Stimulated activated CD4-positive, alpha-beta T cell treated with anti-CD3 and anti-CD28 coated beads, TNF-alpha, amount 100 ng/mL, for 4 hours (primary cell): ENCODE measurements at regions not wholly inside any gene's neighbourhood (a gene's known extent, or its start where the extent isn't known, plus 50 kb on each side); places are given as distances from the start of the nearest gene placed in this dataset.

ENCODE experiments used
- DNase-seq, 3 experiments: peaks; one replicate each; pipeline ENCODE4 v3.0.0-alpha.2; 2020; ENCODE audit warnings: low read depth in 3 of 3

GRCh38 chr5:124274949-124275348, 471.5 kb downstream of the ZNF608 start:
- DNase-seq, result no peak

GRCh38 chr5:124264499-124264898, 481.9 kb downstream of the ZNF608 start:
- DNase-seq, result no peak

DNA sequence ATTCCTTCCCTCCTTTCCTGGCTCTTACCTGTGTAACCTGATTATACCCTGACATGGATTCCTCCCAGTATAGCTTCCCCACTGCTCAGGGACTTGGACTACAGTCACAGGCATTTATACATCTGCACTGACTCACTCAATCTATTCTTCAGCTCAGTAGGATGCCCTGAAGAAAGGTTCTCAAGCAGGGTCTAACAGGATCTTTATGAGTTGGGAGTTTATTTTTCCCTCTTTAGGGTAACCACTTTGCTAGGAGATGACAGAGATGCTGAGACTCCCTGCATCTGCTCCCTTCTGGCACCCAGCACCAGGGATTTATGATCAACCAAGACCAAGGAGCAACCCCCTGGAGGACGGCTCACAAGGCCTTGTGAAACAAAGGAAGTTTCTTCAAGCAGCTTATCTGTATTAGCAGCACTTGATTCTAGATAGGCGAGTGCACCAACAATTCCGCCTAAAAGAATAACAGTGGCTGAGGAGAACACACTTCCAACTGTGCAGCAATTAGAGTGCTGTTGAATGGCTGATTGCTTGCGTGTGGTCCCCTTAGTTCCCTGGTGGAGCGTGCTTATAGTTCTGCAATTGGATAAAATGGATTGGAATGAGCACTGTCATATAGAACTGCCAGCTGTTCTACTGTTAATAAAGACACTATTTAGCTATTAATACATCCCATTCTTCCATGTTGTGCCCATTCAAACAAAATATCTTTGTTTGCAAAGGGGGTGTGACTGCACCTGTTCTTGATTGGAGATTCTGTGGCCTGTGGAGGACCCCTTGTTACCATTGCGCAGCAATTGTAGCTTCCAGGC, 482.6 kb downstream of the ZNF608 start:
- DNase-seq, result no peak

DNA sequence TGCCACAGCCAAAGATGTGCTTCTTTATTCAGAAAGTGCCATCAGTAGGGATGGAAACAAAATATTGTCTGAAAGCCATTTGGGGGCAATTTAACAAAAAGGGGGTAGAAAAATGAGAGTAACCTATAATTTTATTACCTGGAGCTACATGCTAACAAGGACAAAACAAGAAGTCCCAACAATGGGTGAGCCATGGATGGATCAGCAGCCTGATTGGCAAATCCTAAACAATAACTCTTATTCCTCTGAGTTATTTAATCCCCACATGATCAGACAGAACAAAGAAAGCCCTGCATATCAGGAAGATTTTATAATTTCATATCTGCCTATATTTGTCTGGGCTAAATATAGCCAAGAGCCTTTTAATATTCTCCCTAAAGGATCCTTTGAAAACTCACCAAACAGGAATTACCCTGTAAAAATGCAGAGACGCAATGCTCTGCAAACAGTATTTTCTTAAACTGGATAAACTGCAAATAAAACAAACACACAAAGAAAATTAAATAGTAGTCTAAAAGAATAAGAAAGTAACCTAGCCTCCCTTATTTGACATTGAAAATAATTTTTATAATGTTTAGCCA, 483.4 kb downstream of the ZNF608 start:
- no peak for DNase-seq

GRCh38 chr5:124262470-124262869, 484.0 kb downstream of the ZNF608 start:
- no peak for DNase-seq

DNA sequence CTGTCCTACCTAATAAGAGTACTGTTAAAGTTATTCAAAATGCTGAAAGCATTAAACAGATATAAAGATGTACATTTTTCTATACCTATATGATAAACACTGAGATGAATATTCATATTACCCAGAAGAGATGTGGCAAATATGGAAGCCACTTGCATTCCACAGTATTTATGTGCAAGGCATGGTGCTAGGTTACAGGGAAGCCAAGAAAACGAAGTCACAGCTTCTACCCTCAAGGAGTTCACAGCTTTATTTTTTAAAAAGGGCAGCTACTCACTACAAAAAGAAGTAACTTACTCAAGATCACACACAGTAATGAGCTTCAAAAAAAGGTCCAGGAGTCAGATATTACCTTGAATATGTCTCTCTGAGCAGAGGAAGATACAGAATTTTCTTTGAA, 484.6 kb downstream of the ZNF608 start:
- DNase-seq, result no peak

GRCh38 chr5:124260921-124261515, 485.4 kb downstream of the ZNF608 start:
- DNase-seq, result no peak

GRCh38 chr5:124259017-124259416, 487.4 kb downstream of the ZNF608 start:
- DNase-seq, result no peak

- DNase-seq, result no peak
Observed at GRCh38 chr5:124257048-124257447, 489.4 kb downstream of the ZNF608 start.

- DNase-seq, result no peak
Observed at GRCh38 chr5:124253203-124253810, 493.1 kb downstream of the ZNF608 start.

GRCh38 chr5:124252747-124253146, 493.7 kb downstream of the ZNF608 start:
- DNase-seq, result no peak

DNA sequence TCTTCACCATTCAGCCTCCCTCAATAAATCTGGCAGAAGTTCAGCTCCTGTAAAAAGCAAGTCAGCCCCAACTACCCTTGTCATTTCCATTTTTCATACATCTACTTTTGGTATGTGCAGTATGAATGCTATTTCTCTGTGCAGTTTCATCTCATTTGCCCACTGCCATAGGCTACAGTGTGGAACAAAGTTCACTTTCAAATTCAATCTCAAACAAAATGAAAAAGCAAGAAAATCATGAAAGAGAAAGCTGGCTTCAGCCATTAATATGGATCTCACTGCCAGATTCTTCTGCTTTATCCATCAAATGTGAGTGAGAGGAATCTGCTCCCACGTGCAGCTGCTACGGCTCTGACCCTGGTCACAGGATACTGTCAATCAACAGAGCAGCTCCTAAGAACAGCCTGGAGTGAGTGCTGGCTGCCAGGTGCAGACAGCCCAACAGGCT, 494.2 kb downstream of the ZNF608 start:
- DNase-seq, result no peak

DNA sequence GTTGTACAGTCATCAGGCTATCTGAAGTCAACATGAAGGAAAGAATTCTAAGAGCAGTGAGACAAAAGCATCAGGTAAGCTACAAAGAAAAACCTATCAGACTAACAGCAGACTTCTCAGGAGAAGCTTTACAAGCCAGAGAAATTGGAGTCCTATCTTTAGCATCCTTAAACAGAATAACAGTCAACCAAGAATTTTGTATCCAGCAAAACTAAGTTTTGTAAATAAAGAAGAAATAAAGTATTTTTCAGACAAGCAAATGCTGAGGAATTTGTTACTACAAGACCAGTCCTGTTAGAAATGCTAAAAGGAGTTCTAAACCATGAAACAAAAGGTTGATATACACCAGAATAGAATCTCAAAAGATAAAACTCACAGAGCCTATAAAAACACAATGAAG, 501.2 kb downstream of the ZNF608 start:
- DNase-seq, result no peak

DNA sequence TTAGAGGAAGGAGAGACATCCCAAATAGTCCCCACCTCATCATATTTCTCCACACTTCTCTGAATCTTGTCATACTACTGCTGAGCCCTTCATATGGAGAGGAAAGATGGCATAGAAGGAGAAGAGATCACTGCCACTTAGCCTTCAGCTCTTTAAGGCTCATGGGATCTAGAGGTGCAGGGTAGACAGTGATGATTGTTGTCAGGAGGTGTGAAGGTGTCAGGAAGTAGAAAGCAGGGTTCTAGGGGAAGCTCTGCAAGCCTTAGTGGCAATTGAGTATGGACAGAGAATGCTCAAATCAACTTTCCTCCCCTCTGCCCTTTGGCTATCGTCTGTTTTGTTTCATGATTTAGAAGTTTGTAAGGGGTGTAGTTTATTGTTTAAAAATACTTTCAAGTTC, 505.7 kb downstream of the ZNF608 start:
- DNase-seq, result no peak

DNA sequence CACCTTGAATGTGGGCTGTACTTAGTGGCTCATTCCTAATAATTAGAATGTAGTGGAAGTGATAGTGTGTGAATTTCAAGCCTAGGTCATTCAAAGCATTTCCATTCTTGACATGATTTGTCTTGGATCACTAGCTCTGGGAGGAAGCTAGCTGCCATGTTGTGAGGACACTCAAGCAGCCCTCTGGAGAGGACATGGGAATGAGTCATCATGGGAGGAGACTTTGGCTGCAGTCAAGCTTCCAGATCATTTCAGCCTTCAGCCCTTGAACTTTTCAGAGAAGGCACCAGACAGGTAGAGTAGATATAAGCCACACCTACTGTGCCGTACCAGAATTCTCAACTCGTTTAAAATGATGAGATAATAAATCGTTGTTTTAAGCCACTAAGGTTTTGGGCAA, 506.9 kb downstream of the ZNF608 start:
- DNase-seq, result no peak

- DNase-seq, result no peak
Observed at GRCh38 chr5:124238350-124238749, 508.1 kb downstream of the ZNF608 start.

DNA sequence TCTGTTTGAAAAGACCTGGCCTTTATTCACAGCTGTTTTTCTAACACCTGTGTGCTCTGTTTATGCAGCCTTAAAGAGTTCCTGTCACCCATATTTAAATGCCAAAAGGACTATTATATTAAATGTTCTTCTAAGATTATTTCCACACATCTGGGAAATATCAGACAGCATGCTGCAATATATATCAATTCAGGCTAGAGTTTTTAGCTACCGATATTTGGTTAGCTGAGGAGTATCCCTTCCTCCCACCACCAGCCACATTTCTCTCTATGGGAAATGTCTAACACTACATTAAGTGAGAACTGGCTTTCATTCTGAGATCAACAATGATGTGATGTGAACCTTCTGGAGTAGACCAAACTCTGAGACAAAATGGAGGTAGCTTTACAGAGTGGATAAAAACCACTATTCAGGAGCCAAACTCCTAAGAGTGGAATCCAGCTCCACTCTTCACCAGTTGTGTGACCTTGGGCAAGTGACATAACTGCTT, 509.2 kb downstream of the ZNF608 start:
- DNase-seq, result no peak

DNA sequence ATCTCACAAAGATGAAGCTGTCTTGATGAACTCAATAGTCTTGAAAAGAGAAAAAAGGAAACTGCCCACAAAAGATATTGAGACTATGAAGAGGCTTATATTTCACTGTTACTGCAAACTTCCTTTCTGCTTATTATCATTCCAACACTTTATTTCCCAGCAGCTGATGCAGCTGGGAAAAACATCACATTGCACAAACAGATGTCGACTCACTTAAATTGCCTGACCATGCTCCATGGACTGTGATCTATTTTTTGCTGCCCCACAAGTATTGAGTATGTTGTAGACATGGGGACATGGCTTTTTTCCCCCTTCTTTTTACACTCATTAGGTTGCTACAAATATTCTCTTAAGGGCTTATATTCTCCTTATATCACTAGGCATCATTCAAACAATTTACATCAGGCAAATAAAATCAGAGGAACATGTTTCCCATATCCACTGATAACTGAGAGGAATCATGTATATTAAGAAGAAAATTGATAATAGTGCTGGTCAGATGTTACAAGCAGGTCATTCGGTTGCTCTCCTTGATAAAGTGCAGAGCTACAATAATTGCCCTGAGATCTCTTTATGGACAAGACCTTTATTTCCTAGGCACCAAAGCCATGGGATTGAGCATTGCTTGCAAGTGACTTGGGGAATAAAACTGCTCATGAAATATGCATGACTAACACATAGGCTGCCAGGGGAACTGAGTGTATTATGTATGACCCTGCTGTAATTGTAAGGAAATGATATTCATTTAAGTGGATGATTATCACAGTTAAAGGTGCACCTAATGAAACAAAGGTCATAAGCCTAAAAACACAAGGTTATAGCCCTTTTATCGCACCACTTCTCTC, 509.9 kb downstream of the ZNF608 start:
- DNase-seq, result no peak

DNA sequence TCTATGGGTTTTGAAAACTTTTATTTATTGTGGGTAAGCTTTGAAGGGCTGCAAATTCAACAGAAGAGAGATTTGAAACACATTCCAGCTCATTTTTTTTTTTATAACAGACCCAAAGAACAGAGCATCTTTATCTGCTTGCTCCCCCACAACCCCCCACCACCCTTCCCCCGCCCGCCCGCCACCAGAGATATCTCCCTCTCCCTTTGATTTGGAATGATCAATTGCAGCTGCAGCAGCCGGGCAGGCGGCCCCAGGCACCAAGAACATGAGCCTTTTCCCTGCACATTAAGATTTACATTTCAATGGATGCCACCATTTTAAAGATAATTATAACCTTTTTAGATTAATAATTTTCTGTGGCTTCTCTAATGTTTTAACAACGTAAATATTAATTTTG, 510.9 kb downstream of the ZNF608 start:
- no peak for DNase-seq

- DNase-seq, result no peak
Observed at GRCh38 chr5:124234770-124235562, 511.5 kb downstream of the ZNF608 start.
